KMS-11 (cell line): ENCODE measurements at regions not wholly inside any gene's neighbourhood (a gene's known extent, or its start where the extent isn't known, plus 50 kb on each side); places are given as distances from the start of the nearest gene placed in this dataset.

Experiments
- H2AFZ ChIP-seq: fragments of 200-600 bp; sonication (generic); 2 replicates; pipeline ENCODE4 v1.6.1; 2016; ENCODE audit warnings: antibody characterized with exemption, mixed run types, low read depth
- H3K27ac ChIP-seq: fragments of 200-600 bp; sonication (generic); 2 replicates; pipeline ENCODE4 v1.6.1; 2016; ENCODE audit warnings: mild to moderate bottlenecking, mixed run types
- H3K27me3 ChIP-seq: fragments of 200-600 bp; sonication (generic); 2 replicates; pipeline ENCODE4 v1.6.1; 2017; ENCODE audit warnings: mild to moderate bottlenecking, low read depth, mixed run types, moderate library complexity; ENCODE audit not compliant: insufficient read depth
- H3K36me3 ChIP-seq: fragments of 200-600 bp; sonication (generic); 2 replicates; pipeline ENCODE4 v1.6.1; 2017; ENCODE audit warnings: mild to moderate bottlenecking, mixed run types; ENCODE audit not compliant: insufficient read depth
- H3K4me1 ChIP-seq: fragments of 200-600 bp; sonication (generic); 2 replicates; pipeline ENCODE4 v1.6.1; 2016; ENCODE audit warnings: mild to moderate bottlenecking, low read depth, mixed run types; ENCODE audit not compliant: poor library complexity, severe bottlenecking
- H3K4me2 ChIP-seq: fragments of 200-600 bp; sonication (generic); 2 replicates; pipeline ENCODE4 v1.7.0; 2016; ENCODE audit warnings: mild to moderate bottlenecking, mixed run types
- H3K4me3 ChIP-seq: fragments of 200-600 bp; sonication (generic); IDR thresholded peaks from 2 replicates; pipeline ENCODE4 v1.6.1; 2017; ENCODE audit warnings: low read depth, low read length, mixed read lengths; ENCODE audit not compliant: insufficient read depth
- H3K79me2 ChIP-seq: fragments of 200-600 bp; sonication (generic); 2 replicates; pipeline ENCODE4 v1.6.1; 2016; ENCODE audit warnings: low read depth, mixed run types; ENCODE audit not compliant: insufficient read depth
- H3K9ac ChIP-seq: fragments of 200-600 bp; sonication (generic); 2 replicates; pipeline ENCODE4 v1.6.1; 2016; ENCODE audit warnings: mild to moderate bottlenecking, mixed run types
- H4K20me1 ChIP-seq: fragments of 200-600 bp; sonication (generic); 2 replicates; pipeline ENCODE4 v1.6.1; 2016; ENCODE audit warnings: mild to moderate bottlenecking, mixed run types; ENCODE audit not compliant: insufficient read depth
- CTCF ChIP-seq: fragments of 200-600 bp; sonication (generic); conservative IDR thresholded peaks from 2 replicates; pipeline ENCODE4 v1.6.1; 2017; ENCODE audit warnings: low read depth, mild to moderate bottlenecking, antibody characterized with exemption, low read length, moderate library complexity, mixed read lengths

- Histone ChIP-seq H3K27ac (no peak overlapping the region), H3K79me2 (no peaks in the 10 kb centered on the region), H3K36me3 (no peaks in the 10 kb centered on the region), H3K4me1 (no peaks in the 10 kb centered on the region), H3K27me3 (no peaks in the 10 kb centered on the region), H3K4me3 (no peak overlapping the region), H3K9ac (no peak overlapping the region), H2AFZ (no peak overlapping the region), H4K20me1 (no peaks in the 10 kb centered on the region), H3K4me2 (no peak overlapping the region)
- no peak for TF ChIP-seq CTCF
Observed at GRCh38 chrX:40374486-40374885, 206.3 kb upstream of the ATP6AP2 start.

GRCh38 chrX:40373641-40374040 is 207.1 kb upstream of the ATP6AP2 start:
- H3K4me3 ChIP-seq: no peak overlapping the region
- no peaks in the 10 kb centered on the region for H3K4me1 ChIP-seq
- TF ChIP-seq CTCF: no peak
- no peak overlapping the region for H3K27ac ChIP-seq
- H3K36me3 ChIP-seq: no peaks in the 10 kb centered on the region
- H2AFZ ChIP-seq: no peak overlapping the region
- H3K4me2 ChIP-seq: no peak overlapping the region
- no peaks in the 10 kb centered on the region for H4K20me1 ChIP-seq
- no peaks in the 10 kb centered on the region for H3K79me2 ChIP-seq
- H3K27me3 ChIP-seq: no peaks in the 10 kb centered on the region
- H3K9ac ChIP-seq: no peak overlapping the region

GRCh38 chrX:40373025-40373424 is 207.7 kb upstream of the ATP6AP2 start:
- no peaks in the 10 kb centered on the region for H3K4me1 ChIP-seq
- no peak overlapping the region for H2AFZ ChIP-seq
- H4K20me1 ChIP-seq: no peaks in the 10 kb centered on the region
- no peak overlapping the region for H3K4me2 ChIP-seq
- no peak overlapping the region for H3K4me3 ChIP-seq
- no peaks in the 10 kb centered on the region for H3K36me3 ChIP-seq
- no peak for TF ChIP-seq CTCF
- H3K9ac ChIP-seq: no peak overlapping the region
- H3K27ac ChIP-seq: no peak overlapping the region
- no peaks in the 10 kb centered on the region for H3K79me2 ChIP-seq
- no peaks in the 10 kb centered on the region for H3K27me3 ChIP-seq

DNA sequence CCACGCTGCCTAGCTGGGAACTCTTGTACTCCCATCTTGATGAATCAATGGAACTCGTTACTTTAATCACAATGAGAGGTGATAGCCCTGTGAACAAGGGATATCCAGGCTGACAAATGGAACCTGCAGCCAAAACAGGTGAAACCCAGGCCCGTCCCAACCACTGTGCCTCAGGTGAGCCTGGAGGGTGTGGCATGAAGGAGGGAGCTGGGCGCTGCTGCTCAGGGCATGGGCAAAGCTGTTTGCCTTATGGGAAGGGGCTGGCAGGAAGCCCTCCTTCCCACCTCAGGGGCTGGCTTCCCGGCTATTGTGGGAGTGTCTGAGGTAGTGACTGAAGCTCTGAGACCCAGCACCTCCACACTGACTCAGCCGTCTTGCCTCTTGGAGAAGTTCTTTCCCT is 209.4 kb upstream of the ATP6AP2 start:
- Histone ChIP-seq H3K4me2 (no peak overlapping the region), H3K27ac (no peak overlapping the region), H4K20me1 (no peaks in the 10 kb centered on the region), H3K4me1 (no peaks in the 10 kb centered on the region), H2AFZ (no peak overlapping the region), H3K36me3 (no peaks in the 10 kb centered on the region), H3K79me2 (no peaks in the 10 kb centered on the region), H3K4me3 (no peak overlapping the region), H3K9ac (no peak overlapping the region), H3K27me3 (no peaks in the 10 kb centered on the region)
- no peak for TF ChIP-seq CTCF
